HG03280 (cell line): ENCODE measurements at regions not wholly inside any gene's neighbourhood (a gene's known extent, or its start where the extent isn't known, plus 50 kb on each side); places are given as distances from the start of the nearest gene placed in this dataset.
A peak's percentile ranks its signal among the peaks of the same experiment; 100 is the strongest.

ENCODE experiments used
- ATAC-seq: cut with Tn5 transposase; IDR thresholded peaks from one replicate; pipeline ENCODE4 v1.9.1; 2021; ENCODE audit warnings: mild to moderate bottlenecking, moderate library complexity; ENCODE audit not compliant: unreplicated experiment

GRCh38 chr2:19519045-19519444, 160.6 kb upstream of the OSR1 start:
- ATAC-seq, result no peak

DNA sequence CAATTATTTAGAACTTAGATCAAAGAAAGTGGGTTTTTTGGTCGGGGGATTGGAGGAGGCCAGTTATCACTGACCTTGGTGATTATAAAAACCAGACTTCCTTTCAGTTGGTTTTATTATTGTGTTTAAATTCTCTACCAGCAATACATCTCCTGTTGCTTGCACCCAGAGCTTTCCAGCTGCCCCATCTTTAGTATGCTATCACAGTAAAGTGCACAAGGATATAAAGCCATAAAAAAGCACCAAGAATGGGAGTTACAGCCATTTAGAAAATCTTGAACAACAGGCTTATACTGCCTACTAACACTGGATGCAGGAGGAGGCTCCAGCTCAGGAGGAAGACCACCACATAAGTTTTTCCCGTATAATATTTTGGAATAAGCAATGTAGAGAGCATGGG, 148.7 kb upstream of the OSR1 start:
- ATAC-seq, result no peak

GRCh38 chr2:19505199-19506136, 147.0 kb upstream of the OSR1 start:
- ATAC-seq, result no peak

GRCh38 chr2:19504400-19505198, 146.2 kb upstream of the OSR1 start:
- ATAC-seq, result no peak

- ATAC-seq, result no peak
Measured at GRCh38 chr2:19503915-19504314, 145.5 kb upstream of the OSR1 start.

DNA sequence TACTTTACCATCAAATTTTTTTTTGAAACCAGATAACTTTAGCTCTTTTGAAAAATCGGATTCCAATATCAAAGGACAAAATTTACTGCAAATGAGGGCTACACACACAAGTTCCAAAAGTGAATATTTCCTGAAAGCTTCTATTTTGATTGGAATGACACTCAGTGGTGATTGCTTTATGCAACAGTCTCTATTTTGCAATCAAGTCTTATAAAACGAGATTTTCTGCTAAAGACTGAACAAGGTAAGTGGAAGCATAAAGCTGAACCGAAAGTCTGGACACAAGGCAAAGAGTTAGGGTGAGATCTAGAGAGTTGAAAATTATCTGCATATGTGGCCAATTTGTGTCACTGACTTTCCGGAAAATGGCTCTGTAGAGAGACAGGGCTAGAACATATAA, 145.0 kb upstream of the OSR1 start:
- ATAC-seq, result no peak

- no peak for ATAC-seq
Measured at GRCh38 chr2:19500126-19500525, 141.7 kb upstream of the OSR1 start.

- no peak for ATAC-seq
Measured at GRCh38 chr2:19496646-19497045, 138.2 kb upstream of the OSR1 start.

DNA sequence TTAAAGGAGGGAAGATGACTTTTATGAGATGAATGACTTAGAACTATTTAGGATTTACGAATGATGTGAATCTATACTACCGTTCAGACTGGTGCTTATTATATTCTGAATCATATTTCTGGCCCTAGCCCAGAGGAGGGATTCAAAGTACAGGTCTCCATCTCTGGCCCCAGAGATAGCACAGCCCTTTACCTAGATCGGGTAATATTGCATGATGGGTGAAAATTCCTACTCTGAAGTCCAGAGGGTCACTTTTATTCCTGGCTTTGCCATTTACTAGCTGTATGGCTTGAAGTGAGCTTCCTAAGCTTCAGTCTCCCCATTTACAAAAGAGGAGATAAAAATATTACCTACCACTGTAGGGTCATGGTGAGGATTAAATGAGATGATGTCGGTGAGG, 135.8 kb upstream of the OSR1 start:
- no peak for ATAC-seq

DNA sequence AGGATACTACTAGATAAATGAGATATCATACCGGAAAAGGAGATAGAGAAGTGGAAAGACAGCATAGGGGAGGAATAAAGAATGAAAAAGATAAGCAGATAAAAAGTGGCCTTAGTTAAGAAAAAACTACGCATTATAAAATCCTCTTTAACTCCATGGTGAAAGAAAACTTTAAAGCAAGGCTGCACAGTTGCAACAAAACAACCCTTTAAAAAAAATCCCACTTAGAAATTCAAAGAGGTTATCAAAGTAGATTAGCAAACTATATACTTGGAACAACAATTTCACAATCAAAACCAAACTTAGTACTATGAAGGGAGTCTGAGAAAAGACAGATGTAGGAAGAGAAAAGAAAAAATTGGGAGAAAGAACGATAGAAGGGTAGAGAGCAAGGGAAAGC, 133.4 kb upstream of the OSR1 start:
- ATAC-seq, result no peak

GRCh38 chr2:19490846-19491435, 132.5 kb upstream of the OSR1 start:
- ATAC-seq, result no peak

GRCh38 chr2:19488009-19488691, 129.7 kb upstream of the OSR1 start:
- peak; percentile 80 for ATAC-seq

DNA sequence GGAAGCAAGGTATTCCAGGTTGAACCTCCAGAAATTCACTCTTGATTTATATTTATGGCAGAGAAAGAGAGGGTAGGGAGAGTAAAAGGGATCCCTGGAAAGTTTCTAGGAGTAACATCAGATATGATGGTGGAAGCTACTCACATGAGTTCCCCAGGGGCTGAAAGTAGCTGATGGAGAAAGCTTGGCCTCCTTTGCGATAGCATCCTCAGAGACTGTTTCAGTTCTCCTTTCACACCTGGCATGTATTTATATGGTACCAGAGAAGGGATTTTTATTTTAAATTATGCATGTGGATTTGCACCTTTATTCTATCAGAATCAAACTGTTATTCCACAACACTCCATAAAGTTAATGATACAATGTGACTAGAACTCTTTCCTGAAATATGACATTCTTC, 126.3 kb upstream of the OSR1 start:
- ATAC-seq, result no peak

GRCh38 chr2:19480673-19481072, 122.2 kb upstream of the OSR1 start:
- no peak for ATAC-seq

DNA sequence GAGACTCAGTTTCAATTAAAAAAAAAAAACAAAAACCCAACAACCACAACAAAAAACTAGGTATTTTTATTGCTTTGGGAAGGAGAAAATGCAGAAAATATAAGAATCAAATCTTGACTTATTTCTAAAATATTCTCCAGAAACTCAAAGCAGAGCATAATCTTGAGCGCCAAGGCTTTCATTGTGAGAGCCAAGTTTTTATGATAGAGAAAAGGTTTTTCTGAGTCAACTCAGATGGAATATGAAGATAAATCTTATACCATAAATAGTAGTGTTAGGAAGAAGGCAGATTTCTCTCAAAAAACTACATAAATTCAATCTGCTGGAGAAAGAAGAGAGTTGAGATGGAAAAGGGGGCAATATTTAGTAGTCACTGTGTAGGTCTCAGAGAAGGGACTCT, 121.2 kb upstream of the OSR1 start:
- no peak for ATAC-seq

DNA sequence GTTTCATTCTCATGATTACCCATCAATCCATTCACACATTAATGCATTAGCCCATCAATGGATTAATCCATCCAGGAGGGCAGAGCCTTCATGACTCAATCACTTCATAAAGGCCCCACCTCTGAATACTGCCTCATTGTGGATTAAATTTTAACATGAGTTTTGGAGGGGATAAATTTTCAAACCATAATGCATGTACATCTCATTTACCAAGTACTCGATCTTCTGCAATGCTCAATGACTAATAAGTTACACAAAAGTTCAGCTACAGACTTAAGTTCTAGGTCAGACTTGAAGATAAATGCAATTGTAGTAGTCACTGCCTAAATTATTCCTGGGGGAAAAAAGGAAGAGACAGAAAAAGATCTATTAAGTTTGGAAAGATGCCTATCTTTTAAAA, 120.0 kb upstream of the OSR1 start:
- ATAC-seq, result no peak

- no peak for ATAC-seq
Measured at GRCh38 chr2:19476327-19476726, 117.9 kb upstream of the OSR1 start.

DNA sequence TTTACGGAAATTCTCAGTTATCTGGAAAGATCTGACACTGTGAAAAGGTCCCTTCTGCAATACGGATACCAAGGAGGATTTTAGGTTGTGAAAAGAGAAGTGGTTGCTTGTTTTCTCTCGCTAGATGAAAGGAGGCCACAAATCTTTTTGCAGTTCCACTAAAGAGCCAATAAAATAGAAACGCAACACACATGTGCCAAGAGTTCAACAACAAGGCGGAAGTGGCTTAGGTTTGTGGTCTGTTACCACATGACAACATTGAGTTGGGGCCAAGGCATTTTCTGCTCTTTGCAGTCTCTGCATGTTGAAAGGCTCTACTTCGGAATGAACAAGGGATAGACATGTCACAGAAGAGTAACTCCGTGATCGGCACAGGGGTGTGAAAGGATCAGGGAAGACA, 115.7 kb upstream of the OSR1 start:
- ATAC-seq, result peak; percentile 87

GRCh38 chr2:19473350-19473749, 114.9 kb upstream of the OSR1 start:
- ATAC-seq, result no peak

DNA sequence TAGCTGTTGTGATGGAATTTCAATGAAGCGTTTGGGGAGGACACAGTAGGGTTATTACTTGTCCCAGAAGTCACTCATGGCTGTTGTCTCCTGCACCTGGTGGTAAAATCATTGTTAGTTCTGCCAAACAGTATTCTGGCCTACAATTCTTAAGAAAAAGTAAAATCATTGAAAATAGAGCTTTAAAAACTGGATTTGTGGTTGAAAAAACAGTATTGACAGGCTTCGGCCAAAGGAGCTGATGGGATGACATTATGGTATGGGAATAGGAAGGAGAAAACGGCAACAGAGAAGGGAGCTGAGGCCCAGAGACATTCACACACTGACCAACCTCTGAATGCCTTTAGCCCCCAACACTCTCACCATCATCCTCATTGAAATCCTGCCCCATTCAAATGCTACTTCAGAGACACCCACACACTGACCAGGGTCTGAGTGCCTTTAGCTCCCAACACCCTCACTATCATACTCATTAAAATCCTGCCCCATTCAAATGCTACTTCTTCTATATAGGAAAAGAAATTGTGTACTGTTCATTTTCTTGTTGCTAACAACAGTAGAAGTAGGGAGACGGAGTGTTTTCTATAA, 114.1 kb upstream of the OSR1 start:
- no peak for ATAC-seq

GRCh38 chr2:19471491-19471890, 113.1 kb upstream of the OSR1 start:
- no peak for ATAC-seq
